ENCODE measurements at regions not wholly inside any gene's neighbourhood (a gene's known extent, or its start where the extent isn't known, plus 50 kb on each side); places are given as distances from the start of the nearest gene placed in this dataset.

- no peak for DNase-seq
Observed at GRCh38 chr3:189049458-189050236, 122.1 kb upstream of the TPRG1 start.

DNA sequence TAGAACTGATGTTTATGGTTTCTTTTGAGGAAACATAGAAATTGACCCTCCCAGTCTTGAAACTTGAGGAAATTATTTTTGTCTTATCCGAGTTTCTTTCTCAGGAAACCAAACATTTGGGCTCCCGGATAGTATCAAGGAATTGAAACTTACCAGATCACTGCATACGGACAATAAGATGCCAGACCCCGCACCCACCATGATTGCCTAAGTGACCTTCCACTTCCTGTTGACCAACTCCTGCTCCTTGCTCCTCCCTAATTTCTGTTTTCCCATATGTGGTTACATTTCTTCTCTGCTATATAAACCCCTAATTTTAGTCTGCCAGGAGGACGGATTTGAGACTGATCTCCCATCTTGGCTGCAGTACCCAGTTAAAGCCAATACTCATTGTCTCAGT lies 118.4 kb upstream of the TPRG1 start:
- DNase-seq: no peak

GRCh38 chr3:189056646-189057335 lies 115.0 kb upstream of the TPRG1 start:
- no peak for DNase-seq

GRCh38 chr3:189057369-189057768 lies 114.4 kb upstream of the TPRG1 start:
- no peak for DNase-seq

DNA sequence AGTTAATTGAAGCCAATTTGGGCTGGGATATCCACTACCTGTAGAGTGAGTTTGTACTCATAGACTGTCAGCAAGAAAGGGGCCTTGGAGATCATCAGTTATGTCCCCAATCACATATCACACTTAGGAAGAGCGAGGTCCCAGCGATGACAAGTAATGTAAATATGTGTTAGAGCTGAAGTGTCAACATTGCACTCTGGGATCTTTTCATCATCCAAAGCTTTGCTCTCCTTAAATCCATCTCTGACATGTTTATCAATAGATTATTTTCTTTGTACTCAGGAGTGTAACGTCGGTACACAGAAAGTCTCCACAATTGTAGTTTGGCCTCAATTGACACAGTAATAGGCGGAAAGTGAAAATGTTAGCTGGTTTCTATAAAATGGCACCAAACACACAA lies 113.7 kb upstream of the TPRG1 start:
- DNase-seq: no peak

GRCh38 chr3:189070965-189071364 lies 100.8 kb upstream of the TPRG1 start:
- no peak for DNase-seq

- DNase-seq: no peak
Observed at GRCh38 chr3:189071446-189071845, 100.3 kb upstream of the TPRG1 start.

DNA sequence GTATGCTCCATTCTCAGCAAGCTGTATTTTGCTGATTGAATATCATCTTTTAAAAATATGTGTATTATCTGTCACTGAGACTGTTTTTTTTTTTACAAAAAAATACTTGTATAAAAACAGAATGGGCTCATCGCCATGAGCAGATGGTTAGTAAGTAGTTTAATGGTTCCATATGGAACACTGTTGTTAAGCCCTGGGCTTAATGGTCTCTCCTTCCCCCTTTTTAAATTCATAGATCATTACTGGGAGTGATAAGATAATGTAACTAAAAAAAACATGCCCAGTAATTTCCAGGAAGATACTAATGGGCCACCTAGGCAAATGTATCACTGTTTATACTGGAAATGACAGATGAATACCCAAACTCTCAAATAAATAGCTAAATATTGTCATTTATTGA lies 95.3 kb upstream of the TPRG1 start:
- no peak for DNase-seq

GRCh38 chr3:189080745-189081144 lies 91.0 kb upstream of the TPRG1 start:
- DNase-seq: no peak

DNA sequence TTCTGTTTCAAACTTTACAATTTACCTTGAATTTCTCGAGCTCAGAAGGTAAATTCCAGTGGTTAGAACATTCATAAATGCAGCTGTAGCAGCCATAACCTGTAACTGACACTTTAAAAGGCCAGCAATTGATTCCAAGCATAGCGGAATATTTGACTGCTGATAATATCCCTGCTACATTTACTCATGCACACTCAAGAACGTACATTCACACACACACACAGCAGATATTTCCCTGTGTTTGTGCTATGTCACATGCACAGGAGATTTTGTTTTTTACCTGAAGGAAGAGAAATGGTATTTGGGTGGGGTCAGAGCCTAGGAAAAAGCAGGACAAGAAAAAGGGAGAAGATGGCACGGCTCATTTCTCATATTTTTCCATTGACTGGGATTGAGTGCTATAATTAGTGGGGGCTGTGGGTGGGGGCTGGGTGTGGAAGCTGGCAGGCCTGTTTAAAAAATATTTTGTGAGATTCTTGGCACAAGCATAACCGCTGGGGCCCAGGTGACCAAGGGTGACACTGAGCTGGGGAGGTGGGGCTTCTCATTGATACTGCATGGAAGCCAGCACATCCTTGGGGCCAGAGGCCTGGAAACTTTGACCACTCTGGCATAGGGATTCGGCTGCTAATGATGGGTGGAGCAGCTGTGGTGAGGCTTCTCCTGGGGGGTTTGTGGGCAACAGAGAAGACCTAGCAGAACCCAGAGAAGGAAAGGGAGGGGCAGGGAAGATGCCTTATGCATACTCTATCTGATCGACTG lies 88.9 kb upstream of the TPRG1 start:
- no peak for DNase-seq

DNA sequence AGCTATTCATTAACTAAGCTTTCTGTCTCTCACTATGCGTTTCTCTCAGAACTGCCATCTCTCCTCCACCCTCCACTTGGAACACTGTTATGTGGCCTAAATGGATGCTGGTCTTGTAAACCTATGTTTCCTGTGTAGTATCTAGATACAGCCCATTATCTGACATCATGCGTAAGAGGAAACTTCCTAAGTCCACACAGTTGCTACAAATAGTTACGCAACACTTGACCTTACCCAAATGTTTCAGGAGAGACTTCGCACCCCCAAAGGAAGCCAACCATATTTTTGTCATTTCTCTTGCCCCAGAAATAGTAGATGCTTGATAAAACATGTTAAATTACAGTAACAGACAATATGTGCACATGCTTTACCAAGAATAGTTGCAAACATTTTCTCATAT lies 87.2 kb upstream of the TPRG1 start:
- no peak for DNase-seq

GRCh38 chr3:189092547-189092946 lies 79.2 kb upstream of the TPRG1 start:
- DNase-seq: no peak

DNA sequence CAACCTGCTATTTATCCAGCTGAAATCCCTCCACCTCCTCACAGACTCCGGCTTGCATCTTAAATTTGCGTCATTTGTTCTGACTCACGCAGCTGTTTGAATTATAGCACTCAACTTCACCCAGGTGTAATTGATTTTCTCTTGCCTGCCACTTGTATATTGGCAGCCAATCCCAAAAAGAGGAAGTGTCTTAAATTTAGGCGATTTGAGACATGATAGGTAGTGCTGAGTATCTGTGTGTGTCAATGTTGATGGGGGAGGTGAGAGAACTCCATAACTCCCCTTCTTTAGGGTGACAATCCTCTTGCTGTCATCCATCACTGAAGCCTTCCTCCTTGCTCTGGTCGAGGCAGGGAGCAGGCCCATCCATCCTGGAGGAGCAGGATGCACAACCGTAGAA lies 77.2 kb upstream of the TPRG1 start:
- DNase-seq: no peak

- no peak for DNase-seq
Observed at GRCh38 chr3:189096092-189096491, 75.7 kb upstream of the TPRG1 start.

GRCh38 chr3:189099031-189099471 lies 72.7 kb upstream of the TPRG1 start:
- DNase-seq: no peak

- DNase-seq: no peak
Observed at GRCh38 chr3:189099505-189100290, 72.1 kb upstream of the TPRG1 start.

GRCh38 chr3:189100866-189101265 lies 70.9 kb upstream of the TPRG1 start:
- DNase-seq: no peak

DNA sequence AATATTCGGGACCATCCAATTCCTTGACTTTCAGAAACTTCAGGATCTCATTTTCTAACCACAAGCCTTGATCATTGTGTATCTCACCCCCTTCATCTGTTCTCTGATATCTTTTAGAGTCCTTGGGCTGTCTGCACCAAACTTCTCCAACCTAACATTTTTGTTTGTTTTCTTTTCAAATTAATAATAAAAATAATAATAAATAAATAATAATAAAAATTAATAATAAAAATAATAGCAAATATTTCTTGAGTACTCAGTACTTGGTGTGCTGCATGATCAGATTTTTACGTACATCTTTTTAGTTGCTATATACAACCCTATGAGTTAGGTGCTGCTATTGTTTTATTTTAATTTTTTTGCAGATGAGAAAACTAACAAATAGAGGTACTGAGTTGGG lies 70.2 kb upstream of the TPRG1 start:
- no peak for DNase-seq

GRCh38 chr3:189103208-189103607 lies 68.6 kb upstream of the TPRG1 start:
- no peak for DNase-seq

GRCh38 chr3:189108067-189108466 lies 63.7 kb upstream of the TPRG1 start:
- DNase-seq: no peak

DNA sequence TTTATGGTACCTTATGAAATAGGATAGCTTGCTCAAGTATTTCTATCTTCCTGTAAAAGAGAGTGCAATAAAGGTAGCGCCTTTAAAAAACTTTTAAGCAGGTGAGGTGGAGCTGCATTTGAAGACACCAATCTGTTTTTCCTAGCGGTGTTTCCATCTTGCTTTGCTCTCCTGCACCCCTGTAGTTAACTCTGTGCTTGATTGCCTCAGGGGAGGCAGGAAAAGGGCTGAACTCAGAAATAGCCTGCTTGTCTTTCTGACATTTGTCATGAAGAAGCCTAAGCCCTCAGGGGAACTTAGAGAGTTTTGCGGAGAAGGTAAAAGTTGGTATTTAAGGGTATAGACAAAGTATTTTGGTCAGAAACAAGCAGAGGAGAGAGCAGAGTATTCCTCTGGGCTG lies 63.0 kb upstream of the TPRG1 start:
- DNase-seq: no peak

GRCh38 chr3:189109145-189109544 lies 62.6 kb upstream of the TPRG1 start:
- no peak for DNase-seq

DNA sequence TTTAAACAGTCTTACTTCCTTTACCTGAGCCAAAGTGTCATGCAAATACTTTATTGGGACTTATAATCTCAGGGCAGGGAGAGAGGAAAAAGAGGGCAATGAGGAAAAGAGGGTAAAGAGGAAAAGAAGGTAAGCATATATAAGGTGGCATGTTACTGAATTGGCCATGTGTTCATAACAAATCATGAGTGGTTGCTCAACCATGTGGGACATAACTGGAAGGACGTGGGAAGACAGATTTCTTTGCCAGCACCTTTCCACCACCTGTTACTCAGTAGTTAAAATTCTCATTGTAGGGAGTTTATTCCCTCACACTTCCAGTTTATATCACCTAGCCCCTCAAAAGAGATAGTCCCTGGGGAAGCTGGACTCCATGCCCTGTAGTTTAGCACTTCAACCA lies 54.7 kb upstream of the TPRG1 start:
- DNase-seq: no peak

All from kidney glomerular epithelial cell (primary cell).